ENCODE measurements at regions not wholly inside any gene's neighbourhood (a gene's known extent, or its start where the extent isn't known, plus 50 kb on each side); places are given as distances from the start of the nearest gene placed in this dataset.

- no peak for TF ChIP-seq YY1 (IDR thresholded peaks at IDR 0.05)
- TF ChIP-seq, protein P1, sequence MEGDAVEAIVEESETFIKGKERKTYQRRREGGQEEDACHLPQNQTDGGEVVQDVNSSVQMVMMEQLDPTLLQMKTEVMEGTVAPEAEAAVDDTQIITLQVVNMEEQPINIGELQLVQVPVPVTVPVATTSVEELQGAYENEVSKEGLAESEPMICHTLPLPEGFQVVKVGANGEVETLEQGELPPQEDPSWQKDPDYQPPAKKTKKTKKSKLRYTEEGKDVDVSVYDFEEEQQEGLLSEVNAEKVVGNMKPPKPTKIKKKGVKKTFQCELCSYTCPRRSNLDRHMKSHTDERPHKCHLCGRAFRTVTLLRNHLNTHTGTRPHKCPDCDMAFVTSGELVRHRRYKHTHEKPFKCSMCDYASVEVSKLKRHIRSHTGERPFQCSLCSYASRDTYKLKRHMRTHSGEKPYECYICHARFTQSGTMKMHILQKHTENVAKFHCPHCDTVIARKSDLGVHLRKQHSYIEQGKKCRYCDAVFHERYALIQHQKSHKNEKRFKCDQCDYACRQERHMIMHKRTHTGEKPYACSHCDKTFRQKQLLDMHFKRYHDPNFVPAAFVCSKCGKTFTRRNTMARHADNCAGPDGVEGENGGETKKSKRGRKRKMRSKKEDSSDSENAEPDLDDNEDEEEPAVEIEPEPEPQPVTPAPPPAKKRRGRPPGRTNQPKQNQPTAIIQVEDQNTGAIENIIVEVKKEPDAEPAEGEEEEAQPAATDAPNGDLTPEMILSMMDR (IDR thresholded peaks at IDR 0.05; ENCODE audit: low read depth, low read length, missing input control), result no peak
- no peak for TF ChIP-seq TAF1 (conservative IDR thresholded peaks at IDR 0.05)
- TF ChIP-seq MAX (IDR thresholded peaks at IDR 0.05), result no peak
- TF ChIP-seq, protein P2, sequence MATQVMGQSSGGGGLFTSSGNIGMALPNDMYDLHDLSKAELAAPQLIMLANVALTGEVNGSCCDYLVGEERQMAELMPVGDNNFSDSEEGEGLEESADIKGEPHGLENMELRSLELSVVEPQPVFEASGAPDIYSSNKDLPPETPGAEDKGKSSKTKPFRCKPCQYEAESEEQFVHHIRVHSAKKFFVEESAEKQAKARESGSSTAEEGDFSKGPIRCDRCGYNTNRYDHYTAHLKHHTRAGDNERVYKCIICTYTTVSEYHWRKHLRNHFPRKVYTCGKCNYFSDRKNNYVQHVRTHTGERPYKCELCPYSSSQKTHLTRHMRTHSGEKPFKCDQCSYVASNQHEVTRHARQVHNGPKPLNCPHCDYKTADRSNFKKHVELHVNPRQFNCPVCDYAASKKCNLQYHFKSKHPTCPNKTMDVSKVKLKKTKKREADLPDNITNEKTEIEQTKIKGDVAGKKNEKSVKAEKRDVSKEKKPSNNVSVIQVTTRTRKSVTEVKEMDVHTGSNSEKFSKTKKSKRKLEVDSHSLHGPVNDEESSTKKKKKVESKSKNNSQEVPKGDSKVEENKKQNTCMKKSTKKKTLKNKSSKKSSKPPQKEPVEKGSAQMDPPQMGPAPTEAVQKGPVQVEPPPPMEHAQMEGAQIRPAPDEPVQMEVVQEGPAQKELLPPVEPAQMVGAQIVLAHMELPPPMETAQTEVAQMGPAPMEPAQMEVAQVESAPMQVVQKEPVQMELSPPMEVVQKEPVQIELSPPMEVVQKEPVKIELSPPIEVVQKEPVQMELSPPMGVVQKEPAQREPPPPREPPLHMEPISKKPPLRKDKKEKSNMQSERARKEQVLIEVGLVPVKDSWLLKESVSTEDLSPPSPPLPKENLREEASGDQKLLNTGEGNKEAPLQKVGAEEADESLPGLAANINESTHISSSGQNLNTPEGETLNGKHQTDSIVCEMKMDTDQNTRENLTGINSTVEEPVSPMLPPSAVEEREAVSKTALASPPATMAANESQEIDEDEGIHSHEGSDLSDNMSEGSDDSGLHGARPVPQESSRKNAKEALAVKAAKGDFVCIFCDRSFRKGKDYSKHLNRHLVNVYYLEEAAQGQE (IDR thresholded peaks at IDR 0.05), result no peak
- no peak for TF ChIP-seq GABPA (IDR thresholded peaks at IDR 0.05 in 1 of 2, conservative IDR thresholded peaks at IDR 0.05 in 1 of 2)
- no peak for TF ChIP-seq RXRA (IDR thresholded peaks at IDR 0.05)
- no peak for TF ChIP-seq EGR1 (IDR thresholded peaks at IDR 0.05; ENCODE audit: low read depth in 2 of 2)
- TF ChIP-seq FOXA1 (IDR thresholded peaks at IDR 0.05), result no peak
Measured at GRCh38 chr10:2782265-2782664, 285.1 kb upstream of the PFKP start.
